ENCODE measurements at regions not wholly inside any gene's neighbourhood (a gene's known extent, or its start where the extent isn't known, plus 50 kb on each side); places are given as distances from the start of the nearest gene placed in this dataset.

- H3K9me3 ChIP-seq (ENCODE audit: control insufficient read depth in 2 of 2, insufficient read depth in 1 of 2, low read length in 1 of 2): no peaks in the 10 kb centered on the region
- WGBS: 87% methylated on average over 5 of the region's 5 CpGs
- DNase-seq (ENCODE audit: low read depth in 6 of 9, low spot score in 9 of 9): no peak
These were observed 1388.9 kb downstream of the C4orf33 start for GRCh38 chr4:130484826-130485225.

DNA sequence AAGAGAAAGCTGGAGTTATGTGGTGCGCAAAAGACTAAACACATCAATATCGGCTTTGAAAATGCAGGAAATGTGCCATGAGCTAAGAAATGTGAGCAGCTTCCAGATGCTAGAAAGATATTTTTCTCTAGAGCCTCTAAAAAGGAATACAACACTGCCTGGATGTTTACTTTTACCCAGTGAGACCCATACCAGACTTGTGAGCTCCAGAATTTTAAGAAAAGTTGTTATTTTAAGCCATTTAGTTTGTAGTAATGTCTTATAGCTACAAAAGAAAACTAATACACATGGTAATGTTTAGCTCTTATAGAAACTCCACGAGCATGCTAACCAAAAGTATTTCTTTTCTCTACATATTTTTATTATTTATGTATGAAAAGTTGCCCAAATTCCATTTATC is 1389.4 kb downstream of the C4orf33 start:
- WGBS: 81% methylated on average over 3 of the region's 3 CpGs

More at GRCh38 chr4:130484826-130485225, 1388.9 kb downstream of the C4orf33 start:
- Histone ChIP-seq H3K27me3 (ENCODE audit: control insufficient read depth in 2 of 2, insufficient read depth in 1 of 2, low read length in 1 of 2) (no peaks in the 10 kb centered on the region), H3K36me3 (ENCODE audit: control insufficient read depth in 2 of 2, insufficient read depth in 2 of 2, low read length in 1 of 2) (no peaks in the 10 kb centered on the region), H3K4me1 (ENCODE audit: control insufficient read depth in 2 of 2, insufficient read depth in 2 of 2, low read length in 2 of 2) (no peaks in the 10 kb centered on the region), H3K4me3 (ENCODE audit: low read length in 2 of 2) (no peak overlapping the region), H3K27ac (ENCODE audit: low read depth in 1 of 2, low read length in 1 of 2) (no peak overlapping the region)

GRCh38 chr4:130486186-130486585 is 1390.2 kb downstream of the C4orf33 start:
- no peak overlapping the region for H3K4me3 ChIP-seq (ENCODE audit: low read length in 2 of 2)
- no peak overlapping the region for H3K27ac ChIP-seq (ENCODE audit: low read depth in 1 of 2, low read length in 1 of 2)
- no peaks in the 10 kb centered on the region for H3K4me1 ChIP-seq (ENCODE audit: control insufficient read depth in 2 of 2, insufficient read depth in 2 of 2, low read length in 2 of 2)
- DNase-seq (ENCODE audit: low read depth in 6 of 9, low spot score in 9 of 9): no peak
- H3K27me3 ChIP-seq (ENCODE audit: control insufficient read depth in 2 of 2, insufficient read depth in 1 of 2, low read length in 1 of 2): no peaks in the 10 kb centered on the region
- peaks cover 0 to 1% of the 10 kb centered on the region in 2 donors for H3K9me3 ChIP-seq (ENCODE audit: control insufficient read depth in 2 of 2, insufficient read depth in 1 of 2, low read length in 1 of 2)
- no peaks in the 10 kb centered on the region for H3K36me3 ChIP-seq (ENCODE audit: control insufficient read depth in 2 of 2, insufficient read depth in 2 of 2, low read length in 1 of 2)

More for the DNA sequence above, 1389.4 kb downstream of the C4orf33 start:
- H3K27me3 ChIP-seq (ENCODE audit: control insufficient read depth in 2 of 2, insufficient read depth in 1 of 2, low read length in 1 of 2): no peaks in the 10 kb centered on the region
- no peaks in the 10 kb centered on the region for H3K9me3 ChIP-seq (ENCODE audit: control insufficient read depth in 2 of 2, insufficient read depth in 1 of 2, low read length in 1 of 2)
- H3K4me3 ChIP-seq (ENCODE audit: low read length in 2 of 2): no peak overlapping the region
- H3K27ac ChIP-seq (ENCODE audit: low read depth in 1 of 2, low read length in 1 of 2): no peak overlapping the region
- H3K4me1 ChIP-seq (ENCODE audit: control insufficient read depth in 2 of 2, insufficient read depth in 2 of 2, low read length in 2 of 2): no peaks in the 10 kb centered on the region
- H3K36me3 ChIP-seq (ENCODE audit: control insufficient read depth in 2 of 2, insufficient read depth in 2 of 2, low read length in 1 of 2): no peaks in the 10 kb centered on the region
- no peak for DNase-seq (ENCODE audit: low read depth in 6 of 9, low spot score in 9 of 9)

GRCh38 chr4:130486841-130487240 is 1390.9 kb downstream of the C4orf33 start:
- peaks cover 0 to 1% of the 10 kb centered on the region in 2 donors for H3K9me3 ChIP-seq (ENCODE audit: control insufficient read depth in 2 of 2, insufficient read depth in 1 of 2, low read length in 1 of 2)
- no peaks in the 10 kb centered on the region for H3K4me1 ChIP-seq (ENCODE audit: control insufficient read depth in 2 of 2, insufficient read depth in 2 of 2, low read length in 2 of 2)
- H3K4me3 ChIP-seq (ENCODE audit: low read length in 2 of 2): no peak overlapping the region
- no peak for DNase-seq (ENCODE audit: low read depth in 6 of 9, low spot score in 9 of 9)
- H3K27ac ChIP-seq (ENCODE audit: low read depth in 1 of 2, low read length in 1 of 2): no peak overlapping the region
- H3K36me3 ChIP-seq (ENCODE audit: control insufficient read depth in 2 of 2, insufficient read depth in 2 of 2, low read length in 1 of 2): no peaks in the 10 kb centered on the region
- no peaks in the 10 kb centered on the region for H3K27me3 ChIP-seq (ENCODE audit: control insufficient read depth in 2 of 2, insufficient read depth in 1 of 2, low read length in 1 of 2)

GRCh38 chr4:130510661-130511060 is 1414.7 kb downstream of the C4orf33 start:
- Histone ChIP-seq H3K36me3 (ENCODE audit: control insufficient read depth in 2 of 2, insufficient read depth in 2 of 2, low read length in 1 of 2) (no peaks in the 10 kb centered on the region), H3K27ac (ENCODE audit: low read depth in 1 of 2, low read length in 1 of 2) (no peak overlapping the region), H3K27me3 (ENCODE audit: control insufficient read depth in 2 of 2, insufficient read depth in 1 of 2, low read length in 1 of 2) (no peaks in the 10 kb centered on the region), H3K4me3 (ENCODE audit: low read length in 2 of 2) (no peak overlapping the region), H3K9me3 (ENCODE audit: control insufficient read depth in 2 of 2, insufficient read depth in 1 of 2, low read length in 1 of 2) (peaks cover 0 to 2% of the 10 kb centered on the region in 2 donors), H3K4me1 (ENCODE audit: control insufficient read depth in 2 of 2, insufficient read depth in 2 of 2, low read length in 2 of 2) (no peaks in the 10 kb centered on the region)
- 94% methylated on average over 3 of the region's 3 CpGs for WGBS
- no peak for DNase-seq (ENCODE audit: low read depth in 6 of 9, low spot score in 9 of 9)

DNA sequence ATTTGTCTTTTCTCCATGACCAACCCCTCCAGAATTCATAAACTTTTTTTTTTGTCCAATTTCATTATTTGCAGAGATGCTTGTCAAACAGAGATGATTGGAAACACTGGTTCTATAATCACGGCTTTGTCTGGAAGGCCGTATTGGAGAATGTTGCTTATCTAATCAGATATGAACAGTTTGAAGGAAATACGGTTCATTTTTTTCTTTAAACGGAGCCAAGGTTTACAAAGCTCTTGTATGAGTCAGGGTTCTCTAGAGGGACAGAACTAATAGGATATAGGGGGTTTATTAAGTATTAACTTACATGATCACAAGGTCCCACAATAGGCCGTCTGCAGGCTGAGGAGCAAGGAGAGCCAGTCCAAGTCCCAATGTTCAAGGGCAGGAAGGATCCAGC is 1415.8 kb downstream of the C4orf33 start:
- no peak for DNase-seq (ENCODE audit: low read depth in 6 of 9, low spot score in 9 of 9)
- 92% methylated on average over 5 of the region's 5 CpGs for WGBS
- Histone ChIP-seq H3K4me3 (ENCODE audit: low read length in 2 of 2) (no peak overlapping the region), H3K9me3 (ENCODE audit: control insufficient read depth in 2 of 2, insufficient read depth in 1 of 2, low read length in 1 of 2) (peaks cover 0 to 2% of the 10 kb centered on the region in 2 donors), H3K36me3 (ENCODE audit: control insufficient read depth in 2 of 2, insufficient read depth in 2 of 2, low read length in 1 of 2) (no peaks in the 10 kb centered on the region), H3K4me1 (ENCODE audit: control insufficient read depth in 2 of 2, insufficient read depth in 2 of 2, low read length in 2 of 2) (no peaks in the 10 kb centered on the region), H3K27ac (ENCODE audit: low read depth in 1 of 2, low read length in 1 of 2) (no peak overlapping the region), H3K27me3 (ENCODE audit: control insufficient read depth in 2 of 2, insufficient read depth in 1 of 2, low read length in 1 of 2) (no peaks in the 10 kb centered on the region)

GRCh38 chr4:130524057-130524456 is 1428.1 kb downstream of the C4orf33 start:
- H3K9me3 ChIP-seq (ENCODE audit: control insufficient read depth in 2 of 2, insufficient read depth in 1 of 2, low read length in 1 of 2): peaks cover 0 to 13% of the 10 kb centered on the region in 2 donors
- 94% methylated on average over 1 of the region's 1 CpG for WGBS
- H3K4me3 ChIP-seq (ENCODE audit: low read length in 2 of 2): no peak overlapping the region
- H3K4me1 ChIP-seq (ENCODE audit: control insufficient read depth in 2 of 2, insufficient read depth in 2 of 2, low read length in 2 of 2): no peaks in the 10 kb centered on the region
- no peak overlapping the region for H3K27ac ChIP-seq (ENCODE audit: low read depth in 1 of 2, low read length in 1 of 2)
- no peak for DNase-seq (ENCODE audit: low read depth in 6 of 9, low spot score in 9 of 9)
- no peaks in the 10 kb centered on the region for H3K27me3 ChIP-seq (ENCODE audit: control insufficient read depth in 2 of 2, insufficient read depth in 1 of 2, low read length in 1 of 2)
- H3K36me3 ChIP-seq (ENCODE audit: control insufficient read depth in 2 of 2, insufficient read depth in 2 of 2, low read length in 1 of 2): no peaks in the 10 kb centered on the region

GRCh38 chr4:130530505-130530904 is 1434.6 kb downstream of the C4orf33 start:
- no peak for DNase-seq (ENCODE audit: low read depth in 6 of 9, low spot score in 9 of 9)
- Histone ChIP-seq H3K27me3 (ENCODE audit: control insufficient read depth in 2 of 2, insufficient read depth in 1 of 2, low read length in 1 of 2) (no peaks in the 10 kb centered on the region), H3K4me1 (ENCODE audit: control insufficient read depth in 2 of 2, insufficient read depth in 2 of 2, low read length in 2 of 2) (no peaks in the 10 kb centered on the region), H3K27ac (ENCODE audit: low read depth in 1 of 2, low read length in 1 of 2) (no peak overlapping the region), H3K9me3 (ENCODE audit: control insufficient read depth in 2 of 2, insufficient read depth in 1 of 2, low read length in 1 of 2) (no peaks in the 10 kb centered on the region), H3K4me3 (ENCODE audit: low read length in 2 of 2) (no peak overlapping the region), H3K36me3 (ENCODE audit: control insufficient read depth in 2 of 2, insufficient read depth in 2 of 2, low read length in 1 of 2) (no peaks in the 10 kb centered on the region)
- 82% methylated on average over 5 of the region's 5 CpGs for WGBS

- no peaks in the 10 kb centered on the region for H3K4me1 ChIP-seq (ENCODE audit: control insufficient read depth in 2 of 2, insufficient read depth in 2 of 2, low read length in 2 of 2)
- no peaks in the 10 kb centered on the region for H3K9me3 ChIP-seq (ENCODE audit: control insufficient read depth in 2 of 2, insufficient read depth in 1 of 2, low read length in 1 of 2)
- no peaks in the 10 kb centered on the region for H3K36me3 ChIP-seq (ENCODE audit: control insufficient read depth in 2 of 2, insufficient read depth in 2 of 2, low read length in 1 of 2)
- 92% methylated on average over 1 of the region's 1 CpG for WGBS
- no peak for DNase-seq (ENCODE audit: low read depth in 6 of 9, low spot score in 9 of 9)
- no peaks in the 10 kb centered on the region for H3K27me3 ChIP-seq (ENCODE audit: control insufficient read depth in 2 of 2, insufficient read depth in 1 of 2, low read length in 1 of 2)
- no peak overlapping the region for H3K4me3 ChIP-seq (ENCODE audit: low read length in 2 of 2)
- no peak overlapping the region for H3K27ac ChIP-seq (ENCODE audit: low read depth in 1 of 2, low read length in 1 of 2)
These were observed 1438.7 kb downstream of the C4orf33 start for GRCh38 chr4:130534651-130535050.

DNA sequence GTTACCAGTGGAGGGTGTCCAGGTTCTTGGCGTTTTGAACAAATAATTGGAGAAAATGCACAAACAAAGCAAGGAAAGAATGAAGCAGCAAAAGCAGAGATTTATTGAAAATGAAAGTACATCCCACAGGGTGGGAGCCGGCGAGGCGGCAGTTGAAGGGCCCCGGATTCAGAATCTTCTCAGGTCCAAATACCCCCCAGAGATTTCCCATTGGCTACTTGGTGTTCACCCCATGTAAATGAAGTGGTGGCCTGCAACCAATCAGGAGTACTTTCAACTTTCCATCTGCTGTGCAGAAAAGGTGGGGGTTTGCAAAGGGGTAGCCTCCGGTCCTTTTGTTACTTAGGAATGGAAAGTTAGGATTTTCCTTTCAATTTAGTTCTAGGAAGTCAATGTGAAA is 1447.0 kb downstream of the C4orf33 start:
- Histone ChIP-seq H3K4me3 (ENCODE audit: low read length in 2 of 2) (no peak overlapping the region), H3K4me1 (ENCODE audit: control insufficient read depth in 2 of 2, insufficient read depth in 2 of 2, low read length in 2 of 2) (no peaks in the 10 kb centered on the region), H3K27ac (ENCODE audit: low read depth in 1 of 2, low read length in 1 of 2) (no peak overlapping the region), H3K9me3 (ENCODE audit: control insufficient read depth in 2 of 2, insufficient read depth in 1 of 2, low read length in 1 of 2) (no peaks in the 10 kb centered on the region), H3K27me3 (ENCODE audit: control insufficient read depth in 2 of 2, insufficient read depth in 1 of 2, low read length in 1 of 2) (no peaks in the 10 kb centered on the region), H3K36me3 (ENCODE audit: control insufficient read depth in 2 of 2, insufficient read depth in 2 of 2, low read length in 1 of 2) (no peaks in the 10 kb centered on the region)
- DNase-seq (ENCODE audit: low read depth in 6 of 9, low spot score in 9 of 9): no peak
- WGBS: 95% methylated on average over 6 of the region's 6 CpGs
